ENCODE measurements at regions not wholly inside any gene's neighbourhood (a gene's known extent, or its start where the extent isn't known, plus 50 kb on each side); places are given as distances from the start of the nearest gene placed in this dataset.

DNA sequence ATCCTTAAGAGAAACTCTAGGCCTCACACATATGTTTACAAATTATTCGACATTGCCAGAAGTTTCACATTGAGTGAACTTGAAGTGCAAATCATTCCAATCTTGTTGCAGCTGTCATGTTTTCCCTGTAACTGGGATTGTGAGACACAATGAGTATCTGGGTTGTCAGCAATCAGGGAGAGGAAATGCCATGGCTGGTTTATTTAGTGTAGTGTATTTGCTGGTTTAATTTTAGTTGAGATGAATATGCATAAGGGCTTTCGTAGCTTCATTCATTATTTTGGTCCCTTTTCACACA lies 54.2 kb upstream of the USP1 start:
- Histone ChIP-seq H2AFZ (ENCODE audit: control insufficient read depth, low read length) (no peak overlapping the region), H3K27ac (ENCODE audit: control insufficient read depth, insufficient read depth, low read length) (no peak overlapping the region), H3K79me2 (ENCODE audit: control insufficient read depth, insufficient read depth, low read length) (no peaks in the 10 kb centered on the region), H3K9ac (ENCODE audit: control insufficient read depth, extremely low read depth, insufficient read depth, low read length) (no peak overlapping the region), H3K27me3 (ENCODE audit: control insufficient read depth, extremely low read depth, insufficient read depth, low read length) (no peaks in the 10 kb centered on the region), H3K4me2 (ENCODE audit: control insufficient read depth, extremely low read depth, insufficient read depth, low read depth, low read length) (no peak overlapping the region), H3K4me1 (ENCODE audit: control insufficient read depth, extremely low read depth, insufficient read depth, low read length) (peaks cover 5% of the 10 kb centered on the region), H3K36me3 (ENCODE audit: control insufficient read depth in 2 of 2, extremely low read depth in 1 of 2, insufficient read depth in 2 of 2, low read length in 2 of 2) (no peaks in the 10 kb centered on the region), H3K4me3 (ENCODE audit: control insufficient read depth in 2 of 3, extremely low read depth in 1 of 3, insufficient read depth in 2 of 3, low read depth in 1 of 3, low read length in 3 of 3) (no peak overlapping the region), H3K9me1 (ENCODE audit: control insufficient read depth, extremely low read depth, insufficient read depth, low read length) (no peaks in the 10 kb centered on the region), H4K20me1 (ENCODE audit: control insufficient read depth, extremely low read depth, insufficient read depth, low read length) (no peaks in the 10 kb centered on the region), H3K9me3 (ENCODE audit: control insufficient read depth, low read depth, low read length) (no peaks in the 10 kb centered on the region)
- no peak for FAIRE-seq
- dilution Hi-C loops (cut with MboI; ENCODE audit: extremely low pct_ligation_motif_present, low sequenced_read_pairs): no loop called here
- DNase-seq (ENCODE audit: low read depth, low spot score): no peak
- TF ChIP-seq CTCF (optimal IDR thresholded peaks at IDR 0.05 in 1 of 3, IDR thresholded peaks at IDR 0.05 in 1 of 3, conservative IDR thresholded peaks at IDR 0.05 in 1 of 3; ENCODE audit: extremely low read depth in 1 of 3, insufficient read depth in 2 of 3, low read length in 3 of 3) (no peak), EZH2 (IDR thresholded peaks at IDR 0.05; ENCODE audit: low read length) (no peak)

DNA sequence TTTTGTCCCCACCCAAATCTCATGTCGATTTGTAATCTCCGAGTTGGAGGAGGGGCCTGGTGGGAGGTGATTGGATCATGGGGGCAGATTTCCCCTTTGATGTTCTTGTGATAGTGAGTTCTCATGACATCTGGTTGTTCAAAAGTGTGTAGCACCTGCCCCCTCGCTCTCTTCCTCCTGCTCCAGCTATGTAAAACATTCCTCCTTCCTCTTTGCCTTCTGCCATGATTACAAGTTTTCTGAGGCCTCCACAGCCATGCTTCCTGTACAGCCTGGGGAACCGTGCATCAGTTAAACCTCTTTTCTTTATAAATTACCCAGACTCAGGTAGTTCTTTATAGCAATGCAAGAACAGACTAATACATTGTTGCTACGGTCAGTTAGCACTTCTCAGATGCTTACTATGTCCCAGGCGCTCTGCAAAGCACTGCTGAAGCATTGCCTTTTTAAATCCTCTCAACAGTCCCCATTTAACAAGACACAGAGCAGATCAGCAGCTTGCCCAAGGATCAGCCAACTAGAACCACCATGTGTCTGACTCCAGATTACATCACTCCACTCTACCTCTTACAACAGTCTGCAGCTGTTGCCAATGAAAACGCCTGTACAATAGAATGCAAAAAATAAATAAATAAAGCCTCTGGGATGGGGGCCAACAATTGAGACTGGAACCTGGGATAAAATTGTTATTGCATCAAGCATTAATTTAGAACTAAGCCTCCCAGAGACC lies 52.4 kb upstream of the USP1 start:
- H4K20me1 ChIP-seq (ENCODE audit: control insufficient read depth, extremely low read depth, insufficient read depth, low read length): no peaks in the 10 kb centered on the region
- DNase-seq (ENCODE audit: low read depth, low spot score): no peak
- no peaks in the 10 kb centered on the region for H3K36me3 ChIP-seq (ENCODE audit: control insufficient read depth in 2 of 2, extremely low read depth in 1 of 2, insufficient read depth in 2 of 2, low read length in 2 of 2)
- H3K79me2 ChIP-seq (ENCODE audit: control insufficient read depth, insufficient read depth, low read length): no peaks in the 10 kb centered on the region
- peak; percentile 23 for FAIRE-seq
- H3K27me3 ChIP-seq (ENCODE audit: control insufficient read depth, extremely low read depth, insufficient read depth, low read length): no peaks in the 10 kb centered on the region
- H2AFZ ChIP-seq (ENCODE audit: control insufficient read depth, low read length): no peak overlapping the region
- no peaks in the 10 kb centered on the region for H3K9me3 ChIP-seq (ENCODE audit: control insufficient read depth, low read depth, low read length)
- no peak overlapping the region for H3K4me2 ChIP-seq (ENCODE audit: control insufficient read depth, extremely low read depth, insufficient read depth, low read depth, low read length)
- dilution Hi-C loops (cut with MboI; ENCODE audit: extremely low pct_ligation_motif_present, low sequenced_read_pairs): no loop called here
- no peak overlapping the region for H3K27ac ChIP-seq (ENCODE audit: control insufficient read depth, insufficient read depth, low read length)
- H3K9me1 ChIP-seq (ENCODE audit: control insufficient read depth, extremely low read depth, insufficient read depth, low read length): no peaks in the 10 kb centered on the region
- TF ChIP-seq EZH2 (IDR thresholded peaks at IDR 0.05; ENCODE audit: low read length): no peak
- no peak for TF ChIP-seq CTCF (optimal IDR thresholded peaks at IDR 0.05 in 1 of 3, IDR thresholded peaks at IDR 0.05 in 1 of 3, conservative IDR thresholded peaks at IDR 0.05 in 1 of 3; ENCODE audit: extremely low read depth in 1 of 3, insufficient read depth in 2 of 3, low read length in 3 of 3)
- H3K4me1 ChIP-seq (ENCODE audit: control insufficient read depth, extremely low read depth, insufficient read depth, low read length): peaks cover 5% of the 10 kb centered on the region
- no peak overlapping the region for H3K4me3 ChIP-seq (ENCODE audit: control insufficient read depth in 2 of 3, extremely low read depth in 1 of 3, insufficient read depth in 2 of 3, low read depth in 1 of 3, low read length in 3 of 3)
- H3K9ac ChIP-seq (ENCODE audit: control insufficient read depth, extremely low read depth, insufficient read depth, low read length): no peak overlapping the region

Data from keratinocyte (primary cell).